K562 (cell line): ENCODE measurements at regions not wholly inside any gene's neighbourhood (a gene's known extent, or its start where the extent isn't known, plus 50 kb on each side); places are given as distances from the start of the nearest gene placed in this dataset.

Experiments
- ATAC-seq: fragments of 200-7000 bp; cut with Tn5 transposase; 3 replicates; pipeline ENCODE4 v1.9.1; 2020; ENCODE audit warnings: moderate library complexity
- BruUV-seq: library from RNA; stranded (reverse); fragments of 400-500 nt; replicated peaks from 2 replicates; lab custom pipeline; 2021; lab: Mats Ljungman, UMichigan
- CTCF ChIA-PET: fragments of 300-600 bp; formaldehyde crosslinking; extraction: SDS; loops from one replicate; lab custom pipeline; 2021; ENCODE audit warnings: low intra/inter-chr PET ratio; lab: Yijun Ruan, JAX
- POLR2A ChIA-PET: fragments of 300-600, 350-650 bp; sonication (Branson Sonifier 250); formaldehyde crosslinking; extraction: SDS; loops from one replicate; lab custom pipeline; 2021; ENCODE audit warnings: antibody characterized with exemption, inconsistent platforms; lab: Yijun Ruan, JAX
- DNase-seq, 4 experiments: peaks; one replicate each; pipeline versions ENCODE4 v3.0.0 to v3.0.0-alpha.2; 2011 to 2018; ENCODE audit warnings: low spot score in 3 of 4, mixed read lengths in 3 of 4; ENCODE audit errors: extremely low read depth in 1 of 4
- FAIRE-seq: peaks from 2 replicates; lab custom pipeline; 2011; peaks lifted over from hg19 to GRCh38; lab: Jason Lieb, UNC
- H2AFZ ChIP-seq: 2 replicates; pipeline ENCODE4 v1.6.0; 2011; ENCODE audit warnings: low read depth, low read length, control low read depth, inconsistent platforms
- H3K27ac ChIP-seq: fragments of 200-600 bp; 3 replicates; pipeline ENCODE4 v1.8.0; 2011; ENCODE audit warnings: low read depth, mild to moderate bottlenecking, control low read depth, inconsistent platforms, low read length, moderate library complexity, mixed read lengths; ENCODE audit errors: extremely low read depth
- H3K27me3 ChIP-seq, 2 experiments: fragments of 300-600 bp in 1 of 2; 2 replicates in 1 of 2; 3 replicates in 1 of 2; pipeline versions ENCODE4 v1.6.0 to v1.8.0; 2011; ENCODE audit warnings: inconsistent platforms in 2 of 2, low read length in 2 of 2, mild to moderate bottlenecking in 1 of 2, mixed read lengths in 1 of 2, moderate library complexity in 1 of 2; ENCODE audit not compliant: control insufficient read depth in 2 of 2, insufficient read depth in 2 of 2
- H3K36me3 ChIP-seq: fragments of 300-600 bp; 3 replicates; pipeline ENCODE4 v1.8.0; 2011; ENCODE audit warnings: mild to moderate bottlenecking, low read length, inconsistent platforms; ENCODE audit not compliant: control insufficient read depth, insufficient read depth
- H3K4me1 ChIP-seq, 2 experiments: fragments of 200-600 bp in 1 of 2; replicated peaks in 1 of 2; 2 replicates in 1 of 2; 3 replicates in 1 of 2; pipeline versions ENCODE4 v1.5.1 to v1.8.0; 2011; ENCODE audit warnings: inconsistent platforms in 2 of 2, low read length in 2 of 2, mild to moderate bottlenecking in 1 of 2, mixed read lengths in 1 of 2, moderate library complexity in 1 of 2; ENCODE audit not compliant: control insufficient read depth in 2 of 2, insufficient read depth in 2 of 2
- H3K4me2 ChIP-seq: 2 replicates; pipeline ENCODE4 v1.6.1; 2011; ENCODE audit warnings: low read length, control low read depth, inconsistent platforms, mixed read lengths; ENCODE audit not compliant: insufficient read depth
- H3K4me3 ChIP-seq: fragments of 200-600 bp; sonication (generic), shearing (Covaris generic); 2 replicates; pipeline ENCODE4 v1.5.1; 2016; ENCODE audit warnings: control low read depth, inconsistent platforms
- H3K79me2 ChIP-seq: fragments of 200-600 bp; 3 replicates; pipeline ENCODE4 v1.8.0; 2011; ENCODE audit warnings: low read length, inconsistent platforms; ENCODE audit not compliant: control insufficient read depth, insufficient read depth
- H3K9ac ChIP-seq, 2 experiments: 2 replicates each; pipeline versions ENCODE4 v1.6.0 to v1.6.1; 2011; ENCODE audit warnings: low read depth in 2 of 2, low read length in 2 of 2, control low read depth in 1 of 2, inconsistent platforms in 1 of 2, mild to moderate bottlenecking in 1 of 2, mixed read lengths in 1 of 2; ENCODE audit not compliant: insufficient read depth in 1 of 2
- H3K9me1 ChIP-seq: one replicate; pipeline ENCODE4 v1.6.0; 2011; ENCODE audit warnings: inconsistent platforms, mild to moderate bottlenecking, low read length, moderate library complexity; ENCODE audit not compliant: control insufficient read depth, insufficient read depth
- H3K9me3 ChIP-seq: replicated peaks from 2 replicates; pipeline ENCODE4 v1.5.1; 2011; ENCODE audit warnings: low read depth, low read length, inconsistent platforms; ENCODE audit not compliant: control insufficient read depth, insufficient read depth
- H4K20me1 ChIP-seq: replicated peaks from 2 replicates; pipeline ENCODE4 v1.6.1; 2011; ENCODE audit warnings: low read length, inconsistent platforms, mixed read lengths; ENCODE audit not compliant: control insufficient read depth, insufficient read depth
- ATF3 ChIP-seq, 2 experiments: fragments of 450-650 bp in 1 of 2; sonication (generic) in 1 of 2; formaldehyde crosslinking in 1 of 2; IDR thresholded peaks in 1 of 2; conservative IDR thresholded peaks in 1 of 2; 2 replicates each; pipeline versions ENCODE4 v1.6.1 to v1.8.1; 2016 to 2023; ENCODE audit warnings: mild to moderate bottlenecking in 2 of 2, moderate library complexity in 2 of 2, inconsistent platforms in 1 of 2, missing genetic modification reagents in 1 of 2
- E2F3 ChIP-seq: fragments of 250-450 bp; sonication (Bioruptor Pico); IDR thresholded peaks from 2 replicates; pipeline ENCODE4 v1.4.0; 2020; ENCODE audit warnings: mild to moderate bottlenecking
- GATAD2A ChIP-seq: fragments of 450-650 bp; IDR thresholded peaks from 2 replicates; pipeline ENCODE4 v1.6.1; 2017
- HCFC1 ChIP-seq: IDR thresholded peaks from 2 replicates; pipeline ENCODE4 v1.6.1; 2012; ENCODE audit warnings: low read depth, low read length, improper control_type of control experiment
- HDAC8 ChIP-seq: fragments of 450-650 bp; IDR thresholded peaks from 2 replicates; pipeline ENCODE4 v1.6.1; 2016; ENCODE audit warnings: mild to moderate bottlenecking, missing genetic modification characterization, moderate library complexity, missing compliant biosample characterization
- IRF2 ChIP-seq: sonication (generic); formaldehyde crosslinking; IDR thresholded peaks from 2 replicates; pipeline ENCODE4 v1.8.1; 2022; ENCODE audit warnings: mild to moderate bottlenecking, missing genetic modification reagents
- LEF1 ChIP-seq: fragments of 450-650 bp; IDR thresholded peaks from 2 replicates; pipeline ENCODE4 v1.6.1; 2016; ENCODE audit warnings: mild to moderate bottlenecking
- MLX ChIP-seq, 2 experiments: fragments of 450-650 bp in 1 of 2; sonication (generic) in 1 of 2; formaldehyde crosslinking; conservative IDR thresholded peaks; 2 replicates each; pipeline versions ENCODE4 v1.4.0 to v1.8.1; 2020 to 2022; ENCODE audit warnings: mild to moderate bottlenecking in 1 of 2, missing genetic modification reagents in 1 of 2
- RAD51 ChIP-seq: fragments of 450-650 bp; IDR thresholded peaks from 2 replicates; pipeline ENCODE4 v1.7.1; 2016; ENCODE audit warnings: low read depth, mild to moderate bottlenecking, borderline replicate concordance
- STAT5B ChIP-seq: fragments of 250-450 bp; sonication (Bioruptor Pico); IDR thresholded peaks from 2 replicates; pipeline ENCODE4 v1.8.0; 2021; ENCODE audit warnings: mild to moderate bottlenecking, inconsistent platforms
- UBTF ChIP-seq, 2 experiments: IDR thresholded peaks; 2 replicates each; pipeline ENCODE4 v1.6.1; 2012; ENCODE audit warnings: improper control_type of control experiment in 2 of 2, low read depth in 2 of 2, low read length in 2 of 2, borderline replicate concordance in 1 of 2
- ZNF212 ChIP-seq: fragments of 450-650 bp; formaldehyde crosslinking; IDR thresholded peaks from 2 replicates; pipeline ENCODE4 v1.4.0; 2020; ENCODE audit warnings: mild to moderate bottlenecking
- ZNF239 ChIP-seq: fragments of 250-450 bp; sonication (Bioruptor Pico); IDR thresholded peaks from 2 replicates; pipeline ENCODE4 v1.4.0; 2020; ENCODE audit warnings: mild to moderate bottlenecking
- ZNF324 ChIP-seq: fragments of 250-450 bp; sonication (Bioruptor Pico); IDR thresholded peaks from 2 replicates; pipeline ENCODE4 v1.4.0; 2020; ENCODE audit warnings: mild to moderate bottlenecking
- ZNF644 ChIP-seq: fragments of 200-800 bp; sonication (Bioruptor generic); IDR thresholded peaks from 2 replicates; pipeline ENCODE4 v1.6.1; 2016; ENCODE audit warnings: low read depth, missing genetic modification characterization, missing compliant biosample characterization
- ZNF695 ChIP-seq: fragments of 450-650 bp; formaldehyde crosslinking; IDR thresholded peaks from 2 replicates; pipeline ENCODE4 v1.4.0; 2020; ENCODE audit warnings: mild to moderate bottlenecking, moderate library complexity
- WGBS: fragments of 100-300 bp; shearing (Covaris generic); methylation state at CpG from one replicate; pipeline ENCODE4 v1.1.6; 2016; ENCODE audit warnings: low coverage, mixed read lengths; ENCODE audit not compliant: insufficient coverage; ENCODE audit errors: missing lambda C conversion rate; 5-methylcytosine and 5-hydroxymethylcytosine counted together
- in situ Hi-C: fragments of 300-500 bp; cut with MboI; formaldehyde crosslinking; loops from 4 replicates; pipeline ENCODE4 v1.15.0; 2018; ENCODE audit warnings: inconsistent platforms, mixed read lengths
- intact Hi-C: fragments of 100-400 bp; cut with micrococcal nuclease; formaldehyde crosslinking; loops from 2 replicates; pipeline ENCODE4 v1.14.2; 2022

GRCh38 chr6:165910184-165910966 lies 247.3 kb upstream of the PDE10A start (continued):
- TF ChIP-seq UBTF (IDR thresholded peaks at IDR 0.05; ENCODE audit: borderline replicate concordance in 1 of 2, low read depth in 2 of 2, low read length in 2 of 2), result no peak
- TF ChIP-seq MLX (CRISPR knock-in tag; conservative IDR thresholded peaks at IDR 0.05), result no peak
- no peak for TF ChIP-seq HDAC8 (tag)
- no peak for TF ChIP-seq HCFC1
- no peak for TF ChIP-seq ZNF212 (CRISPR knock-in tag)
- no peak for TF ChIP-seq STAT5B (CRISPR knock-in tag)
- TF ChIP-seq GATAD2A, result no peak
- TF ChIP-seq, all 486 proteins: peak for 0

GRCh38 chr6:165906736-165907135 lies 243.7 kb upstream of the PDE10A start:
- TF ChIP-seq ZNF324 (CRISPR knock-in tag) (no peak), HCFC1 (no peak), ZNF644 (tag) (no peak), E2F3 (no peak), IRF2 (no peak), RAD51 (no peak), LEF1 (no peak), ZNF695 (CRISPR knock-in tag) (no peak), ZNF239 (CRISPR knock-in tag) (no peak), ATF3 (IDR thresholded peaks at IDR 0.05) (no peak), ATF3 (CRISPR knock-in tag; conservative IDR thresholded peaks at IDR 0.05) (no peak)
- TF ChIP-seq, all 486 proteins: peak for 0
- H2AFZ ChIP-seq, result no peak overlapping the region
- POLR2A ChIA-PET, result interaction anchor here (1.3 kb wide), 1 partner anchor 48 kb away, joined by 3 read pairs; no protein-coding TSS in a partner anchor
- H3K9me3 ChIP-seq, result no peaks in the 10 kb centered on the region
- H4K20me1 ChIP-seq, result no peaks in the 10 kb centered on the region
- BruUV-seq, result no TSS peak
- H3K4me1 ChIP-seq, result no peaks in the 10 kb centered on the region
- WGBS, result 2% methylated on average over 7 of the region's 7 CpGs
- in situ Hi-C loops, result no loop called here
- CTCF ChIA-PET, result no interaction called here
- no peaks in the 10 kb centered on the region for H3K9me1 ChIP-seq
- no peak for DNase-seq
- 0 out of 5 replicates have a peak, but pooled peaks cover 0 to 5% of the 10 kb centered on the region in 2 experiments for H3K27me3 ChIP-seq
- intact Hi-C loops, result no loop called here
- no peak overlapping the region for H3K27ac ChIP-seq
- no peak overlapping the region for H3K4me2 ChIP-seq
- H3K9ac ChIP-seq, result no peak overlapping the region
- no peak for FAIRE-seq
- no peaks in the 10 kb centered on the region for H3K36me3 ChIP-seq
- no peaks in the 10 kb centered on the region for H3K79me2 ChIP-seq
- ATAC-seq, result no peak
- H3K4me3 ChIP-seq, result no peak overlapping the region
